ENCODE measurements at regions not wholly inside any gene's neighbourhood (a gene's known extent, or its start where the extent isn't known, plus 50 kb on each side); places are given as distances from the start of the nearest gene placed in this dataset.
"Not testable (repeated sequence)": the region's sequence is repeated elsewhere in the genome, so short reads cannot be mapped to it uniquely, and the experiment has no call there.

GRCh38 chr12:92412856-92413255, 267.2 kb upstream of the BTG1 start:
- DNase-seq (ENCODE audit: low read depth, low spot score) = no peak

GRCh38 chr12:92411687-92412086, 266.0 kb upstream of the BTG1 start:
- Histone ChIP-seq H3K36me3 (ENCODE audit: insufficient read depth, low read length) (no peaks in the 10 kb centered on the region), H3K27ac (no peak overlapping the region), H3K9ac (ENCODE audit: insufficient read length) (no peak overlapping the region), H3K4me3 (no peak overlapping the region), H3K9me3 (ENCODE audit: low read depth, low read length) (no peaks in the 10 kb centered on the region)
- TF ChIP-seq EZH2 (IDR thresholded peaks at IDR 0.05) = no peak
- TF ChIP-seq FOXP2 (optimal IDR thresholded peaks at IDR 0.05; ENCODE audit: control extremely low read depth, extremely low read length, insufficient read depth) = no peak
- TF ChIP-seq POLR2AphosphoS5 (IDR thresholded peaks at IDR 0.05; ENCODE audit: borderline replicate concordance, low read depth, low read length) = no peak
- no peak for DNase-seq (ENCODE audit: low read depth, low spot score)

More at GRCh38 chr12:92412856-92413255, 267.2 kb upstream of the BTG1 start:
- H3K9me3 ChIP-seq (ENCODE audit: low read depth, low read length) = no peaks in the 10 kb centered on the region
- no peak overlapping the region for H3K9ac ChIP-seq (ENCODE audit: insufficient read length)
- H3K36me3 ChIP-seq (ENCODE audit: insufficient read depth, low read length) = no peaks in the 10 kb centered on the region
- H3K4me3 ChIP-seq = no peak overlapping the region
- no peak for TF ChIP-seq EZH2 (IDR thresholded peaks at IDR 0.05)
- TF ChIP-seq FOXP2 (optimal IDR thresholded peaks at IDR 0.05; ENCODE audit: control extremely low read depth, extremely low read length, insufficient read depth) = no peak
- no peak for TF ChIP-seq POLR2AphosphoS5 (IDR thresholded peaks at IDR 0.05; ENCODE audit: borderline replicate concordance, low read depth, low read length)
- H3K27ac ChIP-seq = no peak overlapping the region

GRCh38 chr12:92408072-92408900, 262.6 kb upstream of the BTG1 start:
- no peak for DNase-seq (ENCODE audit: low read depth, low spot score)
- H3K9ac ChIP-seq (ENCODE audit: insufficient read length) = no peak overlapping the region
- TF ChIP-seq POLR2AphosphoS5 (IDR thresholded peaks at IDR 0.05; ENCODE audit: borderline replicate concordance, low read depth, low read length) (no peak), EZH2 (IDR thresholded peaks at IDR 0.05) (no peak), FOXP2 (optimal IDR thresholded peaks at IDR 0.05; ENCODE audit: control extremely low read depth, extremely low read length, insufficient read depth) (no peak)
- H3K9me3 ChIP-seq (ENCODE audit: low read depth, low read length) = no peaks in the 10 kb centered on the region
- H3K36me3 ChIP-seq (ENCODE audit: insufficient read depth, low read length) = no peaks in the 10 kb centered on the region
- H3K4me3 ChIP-seq = no peak overlapping the region
- H3K27ac ChIP-seq = no peak overlapping the region

DNA sequence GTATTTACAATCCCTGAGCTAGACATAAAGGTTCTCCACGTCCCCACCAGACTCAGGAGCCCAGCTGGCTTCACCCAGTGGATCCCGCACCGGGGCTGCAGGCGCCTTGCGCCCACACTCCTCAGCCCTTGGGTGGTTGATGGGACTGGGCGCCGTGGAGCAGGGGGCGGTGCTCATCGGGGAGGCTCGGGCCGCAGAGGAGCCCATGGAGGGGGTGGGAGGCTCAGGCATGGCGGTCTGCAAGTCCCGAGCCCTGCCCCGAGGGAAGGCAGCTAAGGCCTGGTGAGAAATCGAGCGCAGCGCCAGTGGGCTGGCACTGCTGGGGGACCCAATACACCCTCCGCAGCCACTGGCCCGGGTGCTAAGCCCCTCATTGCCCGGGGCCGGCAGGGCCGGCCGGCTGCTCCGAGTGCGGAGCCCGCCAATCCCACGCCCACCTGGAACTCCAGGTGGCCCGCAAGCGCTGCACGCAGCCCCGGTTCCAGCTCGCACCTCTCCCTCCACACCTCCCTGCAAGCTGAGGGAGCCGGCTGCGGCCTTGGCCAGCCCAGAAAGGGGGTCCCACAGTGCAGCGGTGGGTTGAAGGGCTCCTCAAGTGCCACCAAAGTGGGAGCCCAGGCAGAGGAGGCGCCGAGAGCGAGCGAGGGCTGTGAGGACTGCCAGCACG, 260.9 kb upstream of the BTG1 start:
- H3K9me3 ChIP-seq (ENCODE audit: low read depth, low read length); H3K36me3 ChIP-seq (ENCODE audit: insufficient read depth, low read length); H3K9ac ChIP-seq (ENCODE audit: insufficient read length); DNase-seq (ENCODE audit: low read depth, low spot score); H3K4me3 ChIP-seq; H3K27ac ChIP-seq: not testable (repeated sequence)

DNA sequence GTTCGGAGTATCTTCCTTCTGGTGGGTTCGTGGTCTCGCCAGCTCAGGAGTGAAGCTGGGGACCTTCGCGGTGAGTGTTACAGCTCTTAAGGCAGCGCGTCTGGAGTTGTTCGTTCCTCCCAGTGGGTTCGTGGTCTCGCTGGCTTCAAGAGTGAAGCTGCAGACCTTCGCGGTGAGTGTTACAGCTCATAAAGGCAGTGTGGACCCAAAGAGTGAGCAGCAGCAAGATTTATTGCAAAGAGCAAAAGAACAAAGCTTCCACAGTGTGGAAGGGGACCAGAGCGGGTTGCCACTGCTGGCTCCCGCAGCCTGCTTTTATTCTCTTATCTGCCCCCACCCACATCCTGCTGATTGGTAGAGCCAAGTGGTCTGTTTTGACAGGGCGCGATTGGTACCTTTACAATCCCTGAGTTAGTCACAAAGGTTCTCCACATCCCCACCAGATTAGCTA, 260.2 kb upstream of the BTG1 start:
- not testable (repeated sequence) for DNase-seq (ENCODE audit: low read depth, low spot score); H3K36me3 ChIP-seq (ENCODE audit: insufficient read depth, low read length); H3K27ac ChIP-seq; H3K4me3 ChIP-seq; H3K9me3 ChIP-seq (ENCODE audit: low read depth, low read length); H3K9ac ChIP-seq (ENCODE audit: insufficient read length)

DNA sequence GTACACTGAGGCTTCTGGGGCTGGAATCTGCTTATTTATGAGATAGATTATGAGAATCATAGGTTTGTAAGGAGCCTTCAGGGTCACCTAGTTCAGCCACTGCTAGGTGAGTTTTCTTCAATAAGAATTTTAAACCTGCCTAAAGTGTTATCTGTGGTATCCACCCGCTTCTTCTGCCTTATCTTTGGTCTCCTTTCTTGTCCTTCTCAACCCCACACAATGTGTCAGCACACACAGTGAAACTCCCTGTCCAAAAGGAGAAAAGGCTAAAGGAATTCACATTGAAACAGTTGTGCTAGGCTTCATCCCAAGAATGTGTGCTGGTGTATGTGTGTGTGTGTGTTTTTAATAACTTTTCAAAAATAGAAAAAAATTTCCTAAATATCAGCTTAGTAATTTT, 259.3 kb upstream of the BTG1 start:
- no peak overlapping the region for H3K9ac ChIP-seq (ENCODE audit: insufficient read length)
- H3K27ac ChIP-seq = no peak overlapping the region
- H3K4me3 ChIP-seq = no peak overlapping the region
- no peak for DNase-seq (ENCODE audit: low read depth, low spot score)
- no peaks in the 10 kb centered on the region for H3K36me3 ChIP-seq (ENCODE audit: insufficient read depth, low read length)
- no peaks in the 10 kb centered on the region for H3K9me3 ChIP-seq (ENCODE audit: low read depth, low read length)
- no peak for TF ChIP-seq FOXP2 (optimal IDR thresholded peaks at IDR 0.05; ENCODE audit: control extremely low read depth, extremely low read length, insufficient read depth)

- H3K4me3 ChIP-seq = no peak overlapping the region
- H3K36me3 ChIP-seq (ENCODE audit: insufficient read depth, low read length) = no peaks in the 10 kb centered on the region
- H3K9ac ChIP-seq (ENCODE audit: insufficient read length) = no peak overlapping the region
- no peak for DNase-seq (ENCODE audit: low read depth, low spot score)
- no peak for TF ChIP-seq EZH2 (IDR thresholded peaks at IDR 0.05)
- TF ChIP-seq FOXP2 (optimal IDR thresholded peaks at IDR 0.05; ENCODE audit: control extremely low read depth, extremely low read length, insufficient read depth) = no peak
- H3K9me3 ChIP-seq (ENCODE audit: low read depth, low read length) = no peaks in the 10 kb centered on the region
- no peak overlapping the region for H3K27ac ChIP-seq
Measured at GRCh38 chr12:92404259-92404894, 258.7 kb upstream of the BTG1 start.

GRCh38 chr12:92403210-92404175, 257.8 kb upstream of the BTG1 start:
- Histone ChIP-seq H3K36me3 (ENCODE audit: insufficient read depth, low read length) (no peaks in the 10 kb centered on the region), H3K4me3 (no peak overlapping the region), H3K9me3 (ENCODE audit: low read depth, low read length) (no peaks in the 10 kb centered on the region), H3K9ac (ENCODE audit: insufficient read length) (no peak overlapping the region), H3K27ac (no peak overlapping the region)
- no peak for DNase-seq (ENCODE audit: low read depth, low spot score)
- TF ChIP-seq POLR2AphosphoS5 (IDR thresholded peaks at IDR 0.05; ENCODE audit: borderline replicate concordance, low read depth, low read length) (no peak), FOXP2 (optimal IDR thresholded peaks at IDR 0.05; ENCODE audit: control extremely low read depth, extremely low read length, insufficient read depth) (no peak), EZH2 (IDR thresholded peaks at IDR 0.05) (no peak)
